Left lung (tissue), 4 donors: ENCODE measurements at regions not wholly inside any gene's neighbourhood (a gene's known extent, or its start where the extent isn't known, plus 50 kb on each side); places are given as distances from the start of the nearest gene placed in this dataset.
A peak's percentile ranks its signal among the peaks of the same experiment; 100 is the strongest.

ENCODE experiments used
- ATAC-seq: fragments of 200-7000 bp; cut with Tn5 transposase; one replicate; pipeline ENCODE4 v1.9.1; 2020; ENCODE audit warnings: moderate library complexity
- DNase-seq, 4 donors: peaks; one replicate each; pipeline ENCODE4 v3.0.0-alpha.2; 2013 to 2020
- H3K27ac ChIP-seq, 2 donors: fragments of 200-600 bp; sonication (generic) in 1 of 2; one replicate each; pipeline versions ENCODE4 v1.5.0 to v1.8.0; 2020 to 2021
- H3K27me3 ChIP-seq, 2 donors: fragments of 200-600 bp; sonication (generic) in 1 of 2; one replicate each; pipeline versions ENCODE4 v1.5.0 to v1.8.0; 2020 to 2021
- H3K36me3 ChIP-seq, 2 donors: fragments of 200-600 bp; sonication (generic) in 1 of 2; one replicate each; pipeline versions ENCODE4 v1.5.0 to v1.8.0; 2020 to 2021
- H3K4me1 ChIP-seq, 2 donors: fragments of 200-600 bp; one replicate each; pipeline ENCODE4 v1.8.0; 2021
- H3K4me3 ChIP-seq, 2 donors: fragments of 200-600 bp; sonication (generic) in 1 of 2; one replicate each; pipeline versions ENCODE4 v1.5.0 to v1.8.0; 2020 to 2021; ENCODE audit warnings: mild to moderate bottlenecking in 1 of 2
- H3K9me3 ChIP-seq, 2 donors: fragments of 200-600 bp; sonication (generic) in 1 of 2; one replicate each; pipeline versions ENCODE4 v1.5.0 to v1.8.0; 2020 to 2021
- CTCF ChIP-seq, 2 donors: fragments of 200-600 bp; sonication (generic) in 1 of 2; IDR thresholded peaks; one replicate each; pipeline versions ENCODE4 v1.5.0 to v1.8.0; 2021; ENCODE audit warnings: antibody characterized with exemption in 2 of 2
- intact Hi-C, 2 donors: fragments of 100-400 bp; cut with DNase I; formaldehyde crosslinking; loops; one replicate each; pipeline versions ENCODE4 v1.11.2 to v1.14.2; 2022
- donor health status: DM: no; HTN: yes; CAD: no.
- donor health status: DM: no; HTN: no; CAD: no.

GRCh38 chr2:75798569-75798968 is 87.9 kb upstream of the GCFC2 start:
- Histone ChIP-seq H3K27ac (no peak overlapping the region), H3K4me1 (no peaks in the 10 kb centered on the region), H3K4me3 (no peak overlapping the region), H3K27me3 (no peaks in the 10 kb centered on the region), H3K9me3 (no peaks in the 10 kb centered on the region), H3K36me3 (no peaks in the 10 kb centered on the region)
- no peak for DNase-seq
- intact Hi-C loops, result no loop called here
- no peak for TF ChIP-seq CTCF (IDR thresholded peaks at IDR 0.05)
- no peak for ATAC-seq

- intact Hi-C loops, result no loop called here
- no peak for ATAC-seq
- no peaks in the 10 kb centered on the region for H3K27me3 ChIP-seq
Measured at GRCh38 chr2:75792996-75793395, 82.3 kb upstream of the GCFC2 start.

GRCh38 chr2:75792146-75792545 is 81.4 kb upstream of the GCFC2 start:
- Histone ChIP-seq H3K9me3 (no peaks in the 10 kb centered on the region), H3K27me3 (no peaks in the 10 kb centered on the region), H3K36me3 (no peaks in the 10 kb centered on the region), H3K4me1 (no peaks in the 10 kb centered on the region), H3K27ac (no peak overlapping the region), H3K4me3 (no peak overlapping the region)
- TF ChIP-seq CTCF (IDR thresholded peaks at IDR 0.05), result no peak
- intact Hi-C loops, result no loop called here
- ATAC-seq (no peak), DNase-seq (no peak)

More at GRCh38 chr2:75792996-75793395, 82.3 kb upstream of the GCFC2 start:
- Histone ChIP-seq H3K4me1 (no peaks in the 10 kb centered on the region), H3K27ac (no peak overlapping the region), H3K9me3 (no peaks in the 10 kb centered on the region), H3K36me3 (no peaks in the 10 kb centered on the region), H3K4me3 (no peak overlapping the region)
- TF ChIP-seq CTCF (IDR thresholded peaks at IDR 0.05), result no peak
- DNase-seq, result no peak

GRCh38 chr2:75790814-75791467 is 80.2 kb upstream of the GCFC2 start:
- TF ChIP-seq CTCF (IDR thresholded peaks at IDR 0.05), result no peak
- intact Hi-C loops, result no loop called here
- Histone ChIP-seq H3K9me3 (no peaks in the 10 kb centered on the region), H3K4me3 (no peak overlapping the region), H3K36me3 (no peaks in the 10 kb centered on the region), H3K4me1 (no peaks in the 10 kb centered on the region), H3K27ac (no peak overlapping the region), H3K27me3 (no peaks in the 10 kb centered on the region)
- ATAC-seq (no peak), DNase-seq (no peak)

GRCh38 chr2:75790121-75790813 is 79.6 kb upstream of the GCFC2 start:
- TF ChIP-seq CTCF (IDR thresholded peaks at IDR 0.05), result no peak
- no peak overlapping the region for H3K4me3 ChIP-seq
- peak; percentile 38 for ATAC-seq
- no peak overlapping the region for H3K27ac ChIP-seq
- DNase-seq, result peak in 1 of 4 donors; percentile 28
- no peaks in the 10 kb centered on the region for H3K4me1 ChIP-seq
- H3K36me3 ChIP-seq, result no peaks in the 10 kb centered on the region
- H3K9me3 ChIP-seq, result no peaks in the 10 kb centered on the region
- no peaks in the 10 kb centered on the region for H3K27me3 ChIP-seq
- intact Hi-C loops, result no loop called here
